ENCODE measurements at regions not wholly inside any gene's neighbourhood (a gene's known extent, or its start where the extent isn't known, plus 50 kb on each side); places are given as distances from the start of the nearest gene placed in this dataset.

DNA sequence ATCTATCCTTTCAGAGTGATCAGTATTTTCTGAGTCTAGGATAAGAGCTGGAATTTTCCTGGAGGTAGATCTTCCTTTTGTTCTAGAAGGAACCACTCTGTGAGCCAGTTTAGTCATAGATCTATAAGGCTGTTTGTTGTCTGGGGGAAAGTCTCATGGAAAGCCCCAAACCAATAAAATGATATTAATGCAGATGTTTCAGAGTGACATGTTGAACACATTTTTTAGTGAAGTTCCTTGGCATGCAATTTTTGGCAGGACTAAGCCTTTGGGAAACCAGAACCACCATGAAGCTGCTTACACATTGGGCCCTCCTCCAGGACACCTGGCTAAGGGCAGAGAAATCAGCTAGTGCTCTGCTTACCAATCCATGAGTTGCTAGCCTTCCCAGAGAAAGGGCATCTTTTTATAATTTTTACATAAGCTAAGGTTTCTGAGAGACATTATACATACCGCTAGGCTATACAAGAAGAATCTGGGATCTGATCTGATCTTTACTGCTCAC, 101.5 kb upstream of the PCED1B start:
- Histone ChIP-seq H3K4me2 (no peak overlapping the region), H3K27ac (no peak overlapping the region), H3K9me3 (no peaks in the 10 kb centered on the region; the same call in 2 of the 3 replicates), H3K4me1 (no peaks in the 10 kb centered on the region), H3K4me3 (no peak overlapping the region)
- POLR2A ChIA-PET, result no interaction called here
- no peak for FAIRE-seq
- TF ChIP-seq HOXB13 (CRISPR knock-in tag; IDR thresholded peaks at IDR 0.05; ENCODE audit: low read depth) (no peak), RCOR1 (IDR thresholded peaks at IDR 0.05; ENCODE audit: low read depth, low read length) (no peak), MAFK (IDR thresholded peaks at IDR 0.05; ENCODE audit: partially characterized antibody) (no peak), JUNB (IDR thresholded peaks at IDR 0.05) (no peak), ESRRA (IDR thresholded peaks at IDR 0.05; ENCODE audit: borderline replicate concordance, low read length) (no peak)
- DNase-seq (ENCODE audit: low read depth in 1 of 2, low spot score in 1 of 2), result no peak
- no peak for ATAC-seq
- CTCF ChIA-PET, result interaction anchor here (1.0 to 1.5 kb wide), 2 partner anchors 42 to 853 kb away, joined by 3 read pairs; no protein-coding TSS in a partner anchor
- 66% methylated on average over 1 of the region's 1 CpG for WGBS (ENCODE audit: missing lambda C conversion rate)

DNA sequence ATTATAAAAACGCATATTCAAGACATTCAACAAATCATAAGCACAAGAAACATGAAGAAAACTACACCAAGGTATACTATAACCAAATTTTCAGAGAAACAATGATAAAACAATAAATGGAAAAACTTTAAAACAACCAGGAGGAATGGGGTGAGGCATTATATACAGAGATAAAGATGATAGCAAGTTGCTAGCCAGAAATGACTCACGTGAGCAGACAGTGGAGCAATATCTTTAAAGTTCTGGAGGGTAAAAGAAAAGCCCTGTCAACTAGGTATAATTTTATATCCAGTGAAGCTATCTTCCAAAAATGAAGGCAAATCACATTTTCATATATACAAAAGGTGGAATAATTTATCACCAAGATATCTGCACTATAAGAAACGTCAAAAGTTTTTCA, 97.8 kb upstream of the PCED1B start:
- FAIRE-seq (no peak), ATAC-seq (no peak), DNase-seq (ENCODE audit: low read depth in 1 of 2, low spot score in 1 of 2) (no peak)
- CTCF ChIA-PET, result interaction anchor here (1.6 kb wide), 1 partner anchor 857 kb away, joined by 6 read pairs; no protein-coding TSS in a partner anchor
- Histone ChIP-seq H3K27ac (no peak overlapping the region), H3K9me3 (no peaks in the 10 kb centered on the region), H3K4me1 (no peaks in the 10 kb centered on the region), H3K4me2 (no peak overlapping the region), H3K4me3 (no peak overlapping the region)
- no peak for TF ChIP-seq GATA3 (IDR thresholded peaks at IDR 0.05; ENCODE audit: borderline replicate concordance)
- TF ChIP-seq FOSB (CRISPR knock-in tag; IDR thresholded peaks at IDR 0.05), result no peak
- TF ChIP-seq RFX5 (IDR thresholded peaks at IDR 0.05), result no peak
- TF ChIP-seq RCOR1 (IDR thresholded peaks at IDR 0.05; ENCODE audit: low read depth, low read length), result no peak
- TF ChIP-seq HOXB13 (CRISPR knock-in tag; IDR thresholded peaks at IDR 0.05; ENCODE audit: low read depth), result no peak
- TF ChIP-seq JUNB (IDR thresholded peaks at IDR 0.05), result no peak
- no peak for TF ChIP-seq PHF8 (IDR thresholded peaks at IDR 0.05; ENCODE audit: borderline replicate concordance, low read depth)
- WGBS (ENCODE audit: missing lambda C conversion rate), result 40% methylated on average over 3 of the region's 3 CpGs
- POLR2A ChIA-PET, result no interaction called here

DNA sequence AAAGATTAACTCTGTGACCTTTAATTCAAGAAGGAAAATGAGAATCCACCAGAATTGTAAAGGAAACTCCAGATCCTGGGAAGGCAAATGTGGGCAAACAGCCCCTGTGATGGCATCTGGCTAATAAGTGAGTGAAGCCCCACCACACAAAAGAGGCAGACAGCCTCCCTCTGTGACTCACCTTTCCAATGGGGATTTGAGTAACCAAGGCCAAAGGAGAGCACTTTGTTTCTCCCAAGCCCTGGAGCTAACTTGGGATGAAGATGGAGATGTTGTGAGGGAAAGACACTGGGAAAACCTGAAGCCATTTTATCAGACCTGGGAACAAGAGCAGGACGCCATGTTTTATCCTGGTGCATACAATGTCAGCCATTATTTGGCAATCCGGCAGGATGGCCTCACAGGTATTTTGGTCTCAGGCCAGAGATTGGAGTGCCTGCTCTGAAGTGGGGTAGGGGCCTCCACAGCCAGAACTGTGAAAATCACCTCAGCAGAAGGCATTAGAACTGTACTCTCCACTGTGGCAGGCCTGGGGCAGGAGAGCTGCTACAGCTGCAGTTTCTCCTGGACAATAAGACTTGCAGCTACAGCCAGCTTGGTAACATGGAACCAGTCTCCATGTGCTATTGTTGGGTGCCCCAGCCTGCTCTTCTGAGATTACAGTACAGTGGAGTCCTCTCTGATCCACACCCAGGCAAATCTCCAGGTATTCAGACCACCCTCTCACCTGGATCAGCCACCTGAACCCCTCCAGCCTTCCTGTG, 96.6 kb upstream of the PCED1B start:
- H3K9me3 ChIP-seq, result no peaks in the 10 kb centered on the region
- H3K4me2 ChIP-seq, result no peak overlapping the region
- POLR2A ChIA-PET, result no interaction called here
- CTCF ChIA-PET, result interaction anchor here (0.5 to 2.8 kb wide), 13 partner anchors 16 to 1732 kb away, joined by 3 to 16 read pairs (median 4); no protein-coding TSS in a partner anchor
- peak; percentile 30 to 51; a peak in 3 of 6 replicates for ATAC-seq
- H3K4me3 ChIP-seq, result no peak overlapping the region
- TF ChIP-seq NR3C1 (IDR thresholded peaks at IDR 0.05) (no peak), EP300 (IDR thresholded peaks at IDR 0.05) (no peak), EHMT2 (IDR thresholded peaks at IDR 0.05; ENCODE audit: low read depth) (no peak), FOSL2 (IDR thresholded peaks at IDR 0.05) (no peak), FOSL2 (CRISPR knock-in tag; IDR thresholded peaks at IDR 0.05) (no peak), ZFP36 (IDR thresholded peaks at IDR 0.05; ENCODE audit: borderline replicate concordance, partially characterized antibody) (no peak), CBX2 (IDR thresholded peaks at IDR 0.05; ENCODE audit: borderline replicate concordance, low read depth) (no peak), MAFK (IDR thresholded peaks at IDR 0.05; ENCODE audit: partially characterized antibody) (no peak), KDM5A (IDR thresholded peaks at IDR 0.05) (no peak), HOXA7 (CRISPR knock-in tag; IDR thresholded peaks at IDR 0.05) (no peak), CHD4 (IDR thresholded peaks at IDR 0.05; ENCODE audit: borderline replicate concordance) (no peak), NPAS2 (CRISPR knock-in tag; IDR thresholded peaks at IDR 0.05; ENCODE audit: borderline replicate concordance) (no peak), HOXB5 (CRISPR knock-in tag; IDR thresholded peaks at IDR 0.05) (no peak), SMC3 (IDR thresholded peaks at IDR 0.05) (no peak), ZNF302 (CRISPR knock-in tag; IDR thresholded peaks at IDR 0.05) (no peak)
- TF ChIP-seq, protein P1, sequence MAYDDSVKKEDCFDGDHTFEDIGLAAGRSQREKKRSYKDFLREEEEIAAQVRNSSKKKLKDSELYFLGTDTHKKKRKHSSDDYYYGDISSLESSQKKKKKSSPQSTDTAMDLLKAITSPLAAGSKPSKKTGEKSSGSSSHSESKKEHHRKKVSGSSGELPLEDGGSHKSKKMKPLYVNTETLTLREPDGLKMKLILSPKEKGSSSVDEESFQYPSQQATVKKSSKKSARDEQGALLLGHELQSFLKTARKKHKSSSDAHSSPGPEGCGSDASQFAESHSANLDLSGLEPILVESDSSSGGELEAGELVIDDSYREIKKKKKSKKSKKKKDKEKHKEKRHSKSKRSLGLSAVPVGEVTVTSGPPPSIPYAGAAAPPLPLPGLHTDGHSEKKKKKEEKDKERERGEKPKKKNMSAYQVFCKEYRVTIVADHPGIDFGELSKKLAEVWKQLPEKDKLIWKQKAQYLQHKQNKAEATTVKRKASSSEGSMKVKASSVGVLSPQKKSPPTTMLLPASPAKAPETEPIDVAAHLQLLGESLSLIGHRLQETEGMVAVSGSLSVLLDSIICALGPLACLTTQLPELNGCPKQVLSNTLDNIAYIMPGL (CRISPR knock-in tag; IDR thresholded peaks at IDR 0.05; ENCODE audit: borderline replicate concordance), result no peak
- TF ChIP-seq, protein P2, sequence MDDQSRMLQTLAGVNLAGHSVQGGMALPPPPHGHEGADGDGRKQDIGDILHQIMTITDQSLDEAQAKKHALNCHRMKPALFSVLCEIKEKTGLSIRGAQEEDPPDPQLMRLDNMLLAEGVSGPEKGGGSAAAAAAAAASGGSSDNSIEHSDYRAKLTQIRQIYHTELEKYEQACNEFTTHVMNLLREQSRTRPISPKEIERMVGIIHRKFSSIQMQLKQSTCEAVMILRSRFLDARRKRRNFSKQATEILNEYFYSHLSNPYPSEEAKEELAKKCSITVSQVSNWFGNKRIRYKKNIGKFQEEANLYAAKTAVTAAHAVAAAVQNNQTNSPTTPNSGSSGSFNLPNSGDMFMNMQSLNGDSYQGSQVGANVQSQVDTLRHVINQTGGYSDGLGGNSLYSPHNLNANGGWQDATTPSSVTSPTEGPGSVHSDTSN (IDR thresholded peaks at IDR 0.05), result no peak
- TF ChIP-seq, protein P3, sequence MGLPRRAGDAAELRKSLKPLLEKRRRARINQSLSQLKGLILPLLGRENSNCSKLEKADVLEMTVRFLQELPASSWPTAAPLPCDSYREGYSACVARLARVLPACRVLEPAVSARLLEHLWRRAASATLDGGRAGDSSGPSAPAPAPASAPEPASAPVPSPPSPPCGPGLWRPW (IDR thresholded peaks at IDR 0.05), result no peak
- TF ChIP-seq, protein P4, sequence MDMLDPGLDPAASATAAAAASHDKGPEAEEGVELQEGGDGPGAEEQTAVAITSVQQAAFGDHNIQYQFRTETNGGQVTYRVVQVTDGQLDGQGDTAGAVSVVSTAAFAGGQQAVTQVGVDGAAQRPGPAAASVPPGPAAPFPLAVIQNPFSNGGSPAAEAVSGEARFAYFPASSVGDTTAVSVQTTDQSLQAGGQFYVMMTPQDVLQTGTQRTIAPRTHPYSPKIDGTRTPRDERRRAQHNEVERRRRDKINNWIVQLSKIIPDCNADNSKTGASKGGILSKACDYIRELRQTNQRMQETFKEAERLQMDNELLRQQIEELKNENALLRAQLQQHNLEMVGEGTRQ (IDR thresholded peaks at IDR 0.05), result no peak
- TF ChIP-seq, protein P5, sequence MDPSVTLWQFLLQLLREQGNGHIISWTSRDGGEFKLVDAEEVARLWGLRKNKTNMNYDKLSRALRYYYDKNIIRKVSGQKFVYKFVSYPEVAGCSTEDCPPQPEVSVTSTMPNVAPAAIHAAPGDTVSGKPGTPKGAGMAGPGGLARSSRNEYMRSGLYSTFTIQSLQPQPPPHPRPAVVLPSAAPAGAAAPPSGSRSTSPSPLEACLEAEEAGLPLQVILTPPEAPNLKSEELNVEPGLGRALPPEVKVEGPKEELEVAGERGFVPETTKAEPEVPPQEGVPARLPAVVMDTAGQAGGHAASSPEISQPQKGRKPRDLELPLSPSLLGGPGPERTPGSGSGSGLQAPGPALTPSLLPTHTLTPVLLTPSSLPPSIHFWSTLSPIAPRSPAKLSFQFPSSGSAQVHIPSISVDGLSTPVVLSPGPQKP (IDR thresholded peaks at IDR 0.05; ENCODE audit: low read depth, low read length), result no peak
- 82% methylated on average over 2 of the region's 2 CpGs for WGBS (ENCODE audit: missing lambda C conversion rate)
- no peak for DNase-seq (ENCODE audit: low read depth in 1 of 2, low spot score in 1 of 2)
- no peak for FAIRE-seq
- no peaks in the 10 kb centered on the region for H3K4me1 ChIP-seq
- H3K27ac ChIP-seq, result 0 out of 6 replicates have a peak overlapping the region, but pooled peaks of 1 of the 2 experiments have one; percentile 40
